DMS79 (cell line): ENCODE measurements at regions not wholly inside any gene's neighbourhood (a gene's known extent, or its start where the extent isn't known, plus 50 kb on each side); places are given as distances from the start of the nearest gene placed in this dataset.

ENCODE experiments used
- DNase-seq: peaks from one replicate; lab custom pipeline; 2025; lab: John Stamatoyannopoulos, UW

DNA sequence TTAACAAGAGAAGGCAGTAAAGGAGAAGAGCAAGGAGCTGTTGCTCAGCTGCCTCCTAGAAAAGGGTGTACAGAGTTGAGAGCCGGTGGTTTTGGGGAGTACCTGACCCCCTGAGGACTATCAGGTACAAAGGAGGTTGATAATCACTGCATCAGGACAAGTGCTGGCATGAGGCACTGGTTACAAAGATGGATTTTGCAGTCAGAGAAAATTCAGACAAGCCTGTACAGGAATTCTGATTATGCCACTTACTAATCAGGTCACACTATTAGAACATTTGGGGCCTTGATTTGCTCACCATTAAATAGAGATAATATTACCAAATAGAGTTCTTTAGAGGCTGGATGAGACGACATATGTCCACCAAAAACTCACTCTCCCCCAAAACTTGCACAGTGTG lies 450.9 kb upstream of the TMPO start:
- no peak for DNase-seq

DNA sequence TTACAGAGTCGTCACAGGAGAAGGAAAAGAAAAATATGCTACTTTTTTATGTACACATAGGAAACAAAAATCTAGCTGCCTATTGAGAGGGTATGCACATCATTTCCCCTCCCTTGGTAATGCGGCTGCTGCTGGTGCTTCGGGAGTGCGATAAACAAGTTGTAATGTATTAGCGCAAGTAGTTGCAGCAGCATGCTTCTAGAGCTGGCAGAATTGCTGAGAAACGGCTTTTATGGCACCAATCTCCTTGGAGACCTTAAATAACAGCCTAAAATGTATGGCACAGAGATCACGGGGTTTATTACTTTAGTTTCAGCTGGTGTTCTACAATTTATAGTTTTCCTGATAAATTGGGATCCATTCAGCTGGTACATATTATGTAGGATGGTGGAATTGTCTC lies 447.6 kb upstream of the TMPO start:
- no peak for DNase-seq

DNA sequence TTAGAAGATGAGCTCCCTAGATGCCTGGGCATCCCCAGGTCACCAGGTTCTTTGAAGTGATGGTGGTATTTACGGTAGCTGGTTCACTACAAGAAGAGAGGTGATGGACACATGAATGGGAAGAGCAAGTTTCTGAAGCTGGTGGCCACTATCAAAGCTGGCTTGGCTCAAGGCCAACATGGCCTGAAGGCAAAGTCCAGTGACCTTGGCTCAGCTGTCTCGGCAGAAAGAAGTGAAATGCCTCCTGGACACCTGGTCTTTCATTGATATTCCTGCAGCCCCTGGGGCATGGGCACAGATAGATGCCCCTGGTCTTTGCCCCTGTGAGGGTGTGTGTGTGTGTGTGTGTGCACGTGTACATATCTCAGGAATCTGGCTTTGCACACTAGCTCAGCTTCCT lies 441.8 kb upstream of the TMPO start:
- no peak for DNase-seq

DNA sequence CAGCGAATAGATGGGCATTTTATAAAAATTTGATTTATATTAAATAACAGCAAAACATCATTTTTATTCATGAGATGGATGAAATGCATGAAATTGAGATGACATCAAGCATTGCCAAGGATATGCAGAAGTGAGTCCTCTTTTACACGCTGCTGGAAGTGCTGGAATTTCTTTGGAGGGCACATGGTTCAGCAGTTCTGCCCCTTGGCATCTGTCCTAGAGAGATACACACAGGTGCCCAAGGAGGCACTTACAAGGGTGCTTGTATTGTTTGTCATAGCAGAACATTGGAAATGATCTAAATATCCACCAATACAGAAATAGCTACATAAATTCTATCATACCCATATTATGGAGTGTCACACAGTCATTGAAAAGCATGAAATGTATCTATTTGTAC lies 441.1 kb upstream of the TMPO start:
- no peak for DNase-seq

DNA sequence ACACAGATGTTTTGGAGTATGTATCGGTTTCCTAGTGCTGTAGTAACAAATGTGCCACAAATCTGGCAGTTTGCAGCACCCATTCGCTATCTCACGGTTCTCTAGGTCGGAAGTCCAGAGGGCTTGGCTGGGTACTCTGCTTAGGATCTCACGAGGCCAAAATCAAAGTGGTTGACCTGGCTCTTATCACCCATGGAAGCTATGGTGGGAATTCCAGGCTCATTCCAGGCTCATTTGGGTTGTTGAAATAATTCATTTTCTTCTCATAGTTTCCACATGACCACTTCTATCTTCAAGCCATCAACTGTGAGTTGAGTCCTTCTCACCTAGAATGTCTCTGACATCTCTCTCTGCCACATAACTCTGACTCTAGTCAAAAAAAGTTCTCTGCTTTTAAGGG lies 431.0 kb upstream of the TMPO start:
- DNase-seq, result no peak

DNA sequence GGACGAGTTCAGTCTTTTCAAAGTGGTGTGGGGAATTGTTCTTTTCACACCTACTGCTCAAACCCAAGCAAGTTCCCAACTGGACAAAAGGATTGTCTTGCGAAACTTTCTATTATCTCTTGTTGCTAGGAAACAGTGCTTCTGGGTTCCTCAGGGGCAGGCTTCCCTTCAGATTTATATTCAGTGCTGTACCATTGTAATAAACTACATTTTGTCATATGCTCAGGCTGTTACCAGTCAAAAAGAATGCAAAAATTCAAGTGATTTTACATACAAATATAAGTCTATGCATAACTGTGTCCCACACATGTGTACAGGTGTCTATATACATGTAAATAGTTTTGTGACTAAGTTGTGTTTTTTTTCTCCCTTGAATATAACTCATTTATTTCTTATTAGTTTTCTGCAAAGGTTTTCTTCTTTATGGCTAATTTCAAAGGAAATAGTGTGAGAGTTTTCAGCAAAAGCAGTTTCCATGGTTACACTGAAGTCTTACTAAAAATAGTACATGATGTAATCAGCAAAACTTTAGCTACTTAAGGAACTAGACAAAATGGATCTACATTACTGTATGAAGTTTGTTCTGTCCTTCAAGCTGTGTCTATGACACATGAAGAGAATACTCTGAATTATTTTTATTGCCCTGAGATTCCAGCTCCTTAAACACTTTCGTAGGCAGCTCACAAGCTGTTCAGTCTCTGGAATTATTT lies 430.2 kb upstream of the TMPO start:
- no peak for DNase-seq

DNA sequence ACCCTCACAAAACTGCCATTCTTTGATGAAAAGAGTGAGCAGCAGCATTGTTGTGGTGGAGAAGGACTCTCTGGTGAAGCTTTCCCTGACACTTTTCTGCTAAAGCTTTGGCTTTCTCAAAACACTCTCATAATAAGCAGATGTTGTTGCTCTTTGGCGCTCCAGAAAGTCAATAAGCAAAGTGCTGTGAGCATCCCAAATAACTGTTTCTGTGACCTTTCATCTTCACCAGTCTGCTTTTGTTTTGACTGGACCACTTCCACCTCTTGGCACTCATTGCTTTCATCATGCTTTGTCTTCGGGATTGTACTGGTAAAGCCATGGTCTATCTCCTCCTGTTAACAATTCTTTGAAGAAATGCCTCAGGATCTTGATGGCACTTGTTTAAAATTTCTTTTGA lies 424.7 kb upstream of the TMPO start:
- DNase-seq, result no peak

DNA sequence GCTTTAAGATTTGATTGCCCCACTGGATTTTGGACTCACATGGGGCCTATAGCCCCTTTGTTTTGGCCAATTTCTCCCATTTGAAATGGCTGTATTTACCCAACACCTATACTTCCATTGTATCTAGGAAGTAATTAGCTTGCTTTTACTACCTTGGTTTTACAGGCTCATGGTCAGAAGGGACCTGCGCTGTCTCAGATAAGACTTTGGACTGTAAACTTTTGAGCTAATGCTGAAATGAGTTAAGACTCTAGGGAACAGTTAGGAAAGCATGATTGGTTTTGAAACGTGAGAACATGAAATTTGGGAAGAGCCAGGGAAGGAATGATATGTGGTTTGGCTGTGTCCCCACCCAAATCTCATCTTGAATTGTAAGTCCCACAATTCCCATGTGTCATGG lies 419.0 kb upstream of the TMPO start:
- DNase-seq, result no peak

DNA sequence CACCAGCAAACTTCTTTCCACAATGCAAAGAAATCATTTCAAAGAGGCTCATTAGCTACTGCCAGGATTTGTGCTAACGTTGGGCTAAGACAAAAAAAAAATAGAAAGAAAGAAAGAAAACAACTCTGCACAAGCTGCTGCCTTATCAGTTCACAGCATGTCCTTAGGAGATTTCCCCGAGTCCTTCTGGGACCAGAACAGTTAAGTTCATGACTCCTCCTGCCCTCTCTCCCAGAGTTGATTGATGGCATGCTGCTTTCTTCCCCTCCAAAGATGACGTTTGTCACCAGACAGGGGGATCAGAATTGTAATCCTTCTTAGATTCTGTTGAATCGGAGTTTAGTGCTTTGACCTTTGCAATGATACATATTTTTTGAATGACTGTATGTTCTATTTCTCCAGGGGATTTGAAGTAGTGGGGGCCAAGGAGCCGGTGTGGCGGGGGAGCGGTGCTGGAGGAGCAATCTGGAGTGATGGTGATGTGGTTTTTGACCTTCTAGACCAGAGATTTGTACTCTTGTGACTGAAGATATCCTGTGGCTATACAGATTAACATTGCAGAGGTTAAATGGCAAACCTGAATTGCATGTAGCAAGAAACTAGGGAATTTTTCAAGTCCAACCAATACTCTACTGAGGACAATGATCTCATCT lies 409.2 kb upstream of the TMPO start:
- no peak for DNase-seq

DNA sequence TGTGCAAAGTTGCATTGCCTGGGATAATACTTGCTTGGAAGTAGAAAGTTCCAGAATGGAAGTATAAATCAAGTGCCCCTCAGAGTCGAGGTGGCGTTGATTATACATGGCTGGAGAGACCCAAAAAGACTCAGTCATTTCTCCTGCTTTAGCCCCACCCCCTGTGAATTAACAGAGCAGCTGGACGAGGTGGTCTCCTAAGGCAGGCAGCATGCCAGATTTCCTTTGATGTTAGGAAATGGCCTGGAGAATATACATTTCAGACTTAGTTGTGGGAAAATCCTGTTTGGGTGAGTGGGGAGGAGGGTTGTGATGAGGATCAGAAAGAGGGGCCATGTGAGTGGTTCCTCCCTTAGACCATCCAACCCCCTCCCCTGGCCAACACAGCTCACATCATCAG lies 406.1 kb upstream of the TMPO start:
- no peak for DNase-seq

DNA sequence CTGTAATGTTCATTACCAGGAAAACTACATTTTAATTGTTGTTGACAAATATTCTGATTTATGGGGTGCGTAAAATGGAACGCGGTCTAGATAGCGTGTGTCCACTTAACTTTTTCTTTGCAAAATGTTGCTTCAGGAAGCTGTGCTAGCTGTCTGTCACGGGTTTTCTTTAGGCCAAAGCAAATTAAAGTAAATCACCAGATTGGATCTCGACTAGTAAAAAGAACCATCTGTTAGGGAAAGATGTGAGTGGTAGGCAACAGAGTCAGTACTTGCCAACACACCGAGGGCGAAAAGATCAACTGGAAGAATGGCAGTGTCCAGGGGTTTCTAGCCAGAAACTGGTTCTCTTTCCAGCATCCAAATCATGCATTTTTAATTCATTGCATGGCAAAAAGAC lies 404.9 kb upstream of the TMPO start:
- no peak for DNase-seq

DNA sequence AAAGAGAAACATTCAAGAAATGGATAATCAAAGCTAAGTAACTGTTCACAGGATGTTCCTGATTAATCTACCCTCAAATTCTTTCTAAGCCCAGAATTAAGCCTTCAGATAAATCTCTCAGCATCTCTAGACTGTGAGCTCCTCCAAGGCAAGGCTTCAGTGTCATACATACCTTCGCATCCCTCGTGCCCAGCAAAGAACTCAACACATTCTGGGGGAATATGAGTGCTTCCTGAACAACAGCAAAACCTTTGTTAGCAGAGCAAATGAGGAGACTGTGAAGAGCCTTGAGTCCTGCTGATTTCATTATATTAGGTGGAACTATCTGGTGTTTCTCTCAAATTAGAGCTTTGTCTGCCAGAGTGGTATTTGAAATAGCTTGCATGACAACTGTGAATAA lies 401.8 kb upstream of the TMPO start:
- no peak for DNase-seq

DNA sequence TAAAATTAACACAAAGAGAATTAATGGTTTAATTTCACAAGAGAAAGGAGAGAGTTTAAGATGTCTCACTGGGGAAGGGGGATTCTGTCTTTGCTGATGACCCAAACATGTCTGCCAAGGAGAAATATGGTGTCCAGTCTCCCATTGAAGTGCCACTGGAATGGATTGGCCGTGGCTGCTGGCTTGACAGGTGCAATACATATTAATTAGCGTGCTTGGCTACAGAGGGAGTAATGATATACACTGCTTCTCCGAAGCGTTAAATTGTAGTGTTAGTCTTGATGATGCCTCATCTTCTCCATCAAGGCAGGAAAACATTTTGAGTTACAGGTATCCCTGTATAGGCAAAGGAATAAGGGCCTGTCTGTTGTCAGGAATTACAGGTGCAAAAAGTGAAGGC lies 393.4 kb upstream of the TMPO start:
- no peak for DNase-seq

DNA sequence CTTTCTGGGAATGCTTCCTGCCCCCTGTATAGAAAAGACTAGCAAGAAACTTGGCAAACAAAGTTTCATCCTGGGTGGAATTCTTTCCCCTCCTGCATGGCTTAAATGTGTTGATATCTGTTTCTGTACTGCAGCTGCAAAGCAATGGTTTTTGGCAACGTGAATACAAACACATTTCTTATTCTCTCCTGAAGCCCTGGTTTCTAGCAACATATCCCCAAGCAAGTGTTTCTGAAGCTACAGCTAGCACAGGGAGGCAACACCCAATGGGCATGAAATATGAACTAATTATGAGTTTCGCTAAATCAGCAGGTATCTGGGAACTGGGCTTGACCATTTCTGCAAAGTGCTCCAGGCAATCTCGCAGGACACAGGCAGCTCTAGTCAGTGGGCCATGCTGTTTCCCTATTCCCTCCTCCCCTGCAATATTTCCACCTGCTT lies 392.3 kb upstream of the TMPO start:
- no peak for DNase-seq

DNA sequence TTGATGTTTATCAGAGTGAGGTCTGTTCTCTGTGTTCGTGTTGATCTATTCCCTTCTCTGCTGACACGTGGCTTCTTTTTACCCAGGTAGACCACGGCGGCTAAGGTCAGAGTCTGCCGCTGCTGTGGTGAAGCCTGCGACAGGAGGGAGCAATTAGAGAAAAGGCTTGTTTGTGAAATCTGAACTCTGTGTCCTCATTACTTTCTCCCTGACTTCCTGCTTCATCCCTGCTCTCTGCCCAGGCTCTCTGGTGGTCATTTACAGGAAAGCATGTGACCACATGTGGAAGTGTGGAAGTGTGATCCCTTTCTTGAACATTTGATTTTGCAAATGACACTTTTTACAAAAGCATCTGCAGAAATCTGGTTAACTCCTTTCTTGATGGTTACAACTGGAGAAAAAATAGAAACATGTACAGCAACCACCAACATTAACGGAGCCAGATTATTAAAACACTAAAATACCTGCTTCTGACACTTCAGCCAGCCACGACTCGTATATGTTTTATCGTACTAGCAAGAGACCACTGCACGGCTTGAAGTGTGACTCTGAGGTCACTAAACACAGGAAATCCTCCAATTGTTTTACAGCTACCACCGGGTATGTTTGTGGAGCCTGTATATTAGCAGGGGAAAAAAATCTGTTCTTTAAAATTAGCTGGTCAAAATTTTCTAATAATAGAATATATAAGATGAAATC lies 388.6 kb upstream of the TMPO start:
- no peak for DNase-seq

DNA sequence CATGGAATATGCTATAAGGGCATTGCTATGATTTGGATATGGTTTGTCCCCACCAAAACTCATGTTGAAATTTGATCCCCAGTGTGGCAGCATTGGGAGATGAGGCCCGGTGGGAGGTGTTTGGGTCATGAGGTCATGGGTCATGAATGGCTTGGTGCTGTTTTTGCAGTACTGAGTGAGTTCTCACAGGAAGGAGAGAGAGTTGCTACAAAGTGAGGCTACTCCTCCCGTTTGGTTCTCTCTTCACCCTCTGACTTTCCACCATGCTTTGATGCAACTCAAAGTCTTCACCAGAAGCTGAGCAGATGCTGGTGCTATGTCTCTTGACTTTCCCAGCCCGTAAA lies 388.1 kb upstream of the TMPO start:
- no peak for DNase-seq

DNA sequence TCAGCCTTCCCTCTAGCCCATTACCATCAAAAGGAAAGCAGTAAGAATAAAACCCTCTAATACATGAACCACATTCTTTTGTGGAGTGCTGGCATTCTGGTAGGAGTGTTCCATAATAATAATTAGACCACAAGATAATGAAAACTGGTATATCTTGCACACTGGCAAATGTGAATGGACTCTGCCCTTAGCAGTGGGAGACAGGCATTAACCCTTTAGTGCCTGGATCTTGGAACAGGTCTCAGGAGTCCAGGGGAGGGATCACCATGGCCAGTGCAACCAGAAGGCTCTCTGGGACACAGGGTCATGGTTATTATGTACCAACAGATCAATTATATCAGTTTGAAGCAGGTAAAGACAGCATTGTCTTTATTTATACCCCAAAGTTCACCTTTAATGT lies 387.5 kb upstream of the TMPO start:
- DNase-seq, result no peak

DNA sequence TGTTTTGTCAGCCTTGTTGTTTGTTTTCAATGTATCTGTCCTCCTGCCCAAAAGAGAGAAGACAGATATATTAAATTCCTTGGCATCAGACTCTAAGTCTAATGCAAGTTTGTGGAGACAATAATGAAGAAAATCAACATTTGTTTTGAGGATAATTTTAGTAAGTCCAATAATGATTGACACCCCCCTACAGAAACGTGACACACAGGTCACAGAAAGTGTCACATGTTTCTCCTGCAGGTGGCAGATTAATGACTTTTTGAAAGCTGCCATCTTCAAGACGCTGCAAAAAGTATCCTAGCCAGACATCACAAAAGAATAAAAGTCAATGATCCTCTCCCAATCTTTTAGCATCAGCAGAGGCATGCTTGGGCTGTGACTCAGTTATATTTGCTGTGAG lies 378.8 kb upstream of the TMPO start:
- DNase-seq, result no peak

DNA sequence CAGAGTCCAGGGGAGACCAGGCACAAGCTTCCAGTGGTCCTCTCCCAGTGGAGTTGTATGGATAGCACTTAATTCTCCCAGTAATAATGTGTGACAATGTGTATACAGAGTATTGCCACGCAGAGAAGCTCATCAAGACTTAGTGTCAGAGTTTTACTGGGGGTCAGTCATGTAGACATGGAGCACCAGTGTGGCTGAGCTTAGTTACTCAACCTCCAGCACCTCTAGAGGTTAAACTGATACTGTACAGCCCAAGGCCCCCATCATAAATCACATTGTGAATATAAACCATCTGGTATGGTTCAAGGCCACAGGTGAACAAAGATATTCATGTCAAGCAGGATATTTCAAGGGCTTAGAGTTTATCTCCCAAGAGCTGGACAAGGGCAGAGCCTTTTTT lies 378.1 kb upstream of the TMPO start:
- no peak for DNase-seq

DNA sequence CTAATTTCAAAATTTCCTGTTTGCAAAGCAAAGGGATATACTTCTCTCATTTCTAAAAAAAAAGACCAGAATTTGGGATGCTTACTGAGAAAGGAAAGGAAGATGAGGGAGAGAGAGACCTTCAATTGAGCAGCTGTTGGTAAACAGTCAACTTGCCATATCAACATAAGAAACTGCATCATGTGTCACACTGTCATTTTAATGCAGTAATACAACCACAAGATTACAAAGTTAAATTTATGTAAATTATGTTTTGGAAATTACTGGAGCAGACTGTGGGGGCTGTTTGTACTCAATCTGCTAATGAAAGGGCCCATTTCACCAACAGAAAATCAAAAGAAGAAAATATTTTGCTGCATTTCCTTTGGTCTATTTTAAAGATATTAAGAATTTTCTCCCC lies 370.4 kb upstream of the TMPO start:
- DNase-seq, result no peak

DNA sequence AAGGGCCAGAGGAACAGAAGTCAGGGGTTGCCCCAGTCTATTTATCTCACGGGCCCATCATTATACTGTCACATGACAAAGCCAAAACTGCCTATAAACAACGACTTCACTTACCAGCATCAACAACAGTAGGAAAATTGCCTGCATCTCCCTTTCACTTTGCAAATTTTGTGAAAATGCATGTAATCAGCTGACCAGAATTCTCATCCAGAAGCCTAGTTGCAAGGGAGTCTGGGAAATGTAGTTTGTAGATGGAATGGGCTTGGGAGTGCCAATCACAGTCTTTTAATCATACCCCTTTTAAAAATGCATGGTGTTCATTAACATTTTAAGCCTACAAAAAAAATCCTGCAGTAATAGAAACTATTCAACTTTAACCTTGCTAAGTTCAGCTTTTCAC lies 369.3 kb upstream of the TMPO start:
- no peak for DNase-seq

DNA sequence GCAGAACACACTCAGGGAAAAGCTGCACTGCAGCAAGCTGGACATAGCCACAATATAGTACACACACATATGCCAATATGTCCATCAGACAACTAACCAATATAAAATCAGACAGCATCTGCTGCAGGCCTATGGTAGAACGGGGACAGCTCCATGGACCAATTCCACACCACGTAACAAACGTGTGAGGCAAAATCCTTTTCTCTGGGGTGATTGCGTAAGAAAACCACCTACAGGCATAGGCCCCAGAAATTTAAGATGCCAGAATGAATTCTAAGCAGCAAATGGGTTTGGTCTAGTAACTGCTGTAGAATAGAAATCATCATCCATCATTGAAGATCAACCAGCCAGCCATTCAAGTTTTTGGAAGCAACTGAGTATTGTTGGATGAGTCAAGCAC lies 368.9 kb upstream of the TMPO start:
- DNase-seq, result no peak

DNA sequence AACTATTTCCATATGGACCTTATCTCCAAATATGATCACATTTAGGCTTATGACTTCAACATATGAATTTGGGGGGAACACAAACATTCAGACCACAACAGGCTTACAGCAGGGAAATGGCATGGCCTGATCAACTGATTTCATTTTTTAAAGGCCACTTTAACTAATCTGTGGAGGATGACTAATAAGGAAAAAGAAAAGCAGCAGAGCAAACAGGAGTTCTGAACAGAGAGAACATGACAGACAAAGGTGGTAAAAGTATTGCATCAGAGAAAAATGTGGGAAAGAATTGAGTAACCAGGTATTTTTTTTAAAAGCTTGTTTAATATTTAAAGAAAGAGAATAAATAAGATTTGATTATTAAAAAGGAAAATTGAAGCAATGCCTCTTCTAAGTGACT lies 366.1 kb upstream of the TMPO start:
- DNase-seq, result no peak
